ENCODE measurements at regions not wholly inside any gene's neighbourhood (a gene's known extent, or its start where the extent isn't known, plus 50 kb on each side); places are given as distances from the start of the nearest gene placed in this dataset.
"Not testable (repeated sequence)": the region's sequence is repeated elsewhere in the genome, so short reads cannot be mapped to it uniquely, and the experiment has no call there.

DNA sequence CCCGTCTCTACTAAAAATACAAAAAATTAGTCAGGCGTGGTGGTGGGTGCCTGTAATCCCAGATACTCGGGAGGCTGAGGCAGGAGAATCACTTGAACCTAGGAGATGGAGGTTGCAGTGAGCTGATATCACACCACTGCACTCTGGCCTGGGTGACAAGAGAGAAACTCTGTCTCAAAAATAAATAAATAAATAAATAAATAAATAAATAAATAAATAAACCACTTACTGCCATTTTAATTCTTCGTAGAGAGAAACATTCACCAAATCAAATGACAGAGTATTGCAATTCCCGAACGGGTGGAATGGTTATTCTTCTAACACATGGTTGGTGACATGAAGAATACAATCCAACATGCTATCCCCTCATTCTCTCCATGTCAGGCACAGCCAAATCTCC, 754.3 kb upstream of the AUTS2 start:
- TF ChIP-seq, protein P1, sequence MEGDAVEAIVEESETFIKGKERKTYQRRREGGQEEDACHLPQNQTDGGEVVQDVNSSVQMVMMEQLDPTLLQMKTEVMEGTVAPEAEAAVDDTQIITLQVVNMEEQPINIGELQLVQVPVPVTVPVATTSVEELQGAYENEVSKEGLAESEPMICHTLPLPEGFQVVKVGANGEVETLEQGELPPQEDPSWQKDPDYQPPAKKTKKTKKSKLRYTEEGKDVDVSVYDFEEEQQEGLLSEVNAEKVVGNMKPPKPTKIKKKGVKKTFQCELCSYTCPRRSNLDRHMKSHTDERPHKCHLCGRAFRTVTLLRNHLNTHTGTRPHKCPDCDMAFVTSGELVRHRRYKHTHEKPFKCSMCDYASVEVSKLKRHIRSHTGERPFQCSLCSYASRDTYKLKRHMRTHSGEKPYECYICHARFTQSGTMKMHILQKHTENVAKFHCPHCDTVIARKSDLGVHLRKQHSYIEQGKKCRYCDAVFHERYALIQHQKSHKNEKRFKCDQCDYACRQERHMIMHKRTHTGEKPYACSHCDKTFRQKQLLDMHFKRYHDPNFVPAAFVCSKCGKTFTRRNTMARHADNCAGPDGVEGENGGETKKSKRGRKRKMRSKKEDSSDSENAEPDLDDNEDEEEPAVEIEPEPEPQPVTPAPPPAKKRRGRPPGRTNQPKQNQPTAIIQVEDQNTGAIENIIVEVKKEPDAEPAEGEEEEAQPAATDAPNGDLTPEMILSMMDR (conservative IDR thresholded peaks at IDR 0.05 in 1 of 2, IDR thresholded peaks at IDR 0.05 in 1 of 2; ENCODE audit: low read depth in 1 of 2, low read length in 2 of 2): not testable (repeated sequence)
- TF ChIP-seq EZH2 (IDR thresholded peaks at IDR 0.05; ENCODE audit: low read length, missing control alignments): not testable (repeated sequence)

Data from fibroblast of lung (primary cell).